Muscle of back (tissue), 3 donors: ENCODE measurements at regions not wholly inside any gene's neighbourhood (a gene's known extent, or its start where the extent isn't known, plus 50 kb on each side); places are given as distances from the start of the nearest gene placed in this dataset.
A peak's percentile ranks its signal among the peaks of the same experiment; 100 is the strongest.
"Not testable (repeated sequence)": the region's sequence is repeated elsewhere in the genome, so short reads cannot be mapped to it uniquely, and the experiment has no call there.

Experiments used
- DNase-seq, 3 donors: peaks; one replicate each; pipeline versions ENCODE4 v3.0.0 to v3.0.0-alpha.2; 2013

- no peak for DNase-seq
These were observed 312.6 kb upstream of the COBL start for GRCh38 chr7:51629206-51629605.

DNA sequence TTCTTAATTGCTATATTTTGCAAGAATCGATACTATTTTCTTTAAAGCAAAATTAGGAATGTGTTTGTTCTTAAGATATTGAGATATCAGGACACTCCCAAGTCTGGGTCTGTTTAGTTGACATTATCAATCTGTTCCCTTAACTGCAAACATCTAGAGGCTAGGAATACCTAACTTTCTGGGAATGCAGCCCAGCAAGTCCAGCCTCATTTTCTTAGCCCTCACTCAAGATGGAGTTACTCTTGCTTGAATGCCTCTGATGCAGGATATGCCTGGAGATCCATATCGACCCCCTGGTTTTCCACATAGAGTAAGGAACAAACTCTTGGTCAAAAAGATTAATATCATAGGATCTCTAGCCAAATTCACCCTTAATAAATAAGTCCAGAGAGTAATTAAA lies 305.3 kb upstream of the COBL start:
- DNase-seq = no peak

DNA sequence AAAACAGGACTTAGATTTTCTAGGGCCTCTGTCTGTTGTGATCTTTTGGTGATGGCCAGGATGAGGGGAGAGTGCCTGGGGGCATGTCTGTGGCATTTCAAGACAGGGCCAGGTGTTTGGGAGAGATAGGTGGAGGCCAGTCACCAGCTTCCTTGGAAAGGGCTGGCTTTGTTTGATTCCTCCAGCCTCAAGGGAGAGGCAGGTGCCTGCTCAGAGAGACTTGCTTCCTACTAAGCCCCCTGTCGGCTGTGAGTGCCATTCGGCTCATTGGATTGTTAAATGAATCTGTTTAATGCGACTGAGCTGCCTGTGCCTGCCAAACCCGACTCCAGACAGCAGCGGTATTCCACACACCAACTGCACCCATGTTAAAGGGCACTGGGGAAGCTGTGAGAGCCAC lies 304.1 kb upstream of the COBL start:
- DNase-seq = no peak

DNA sequence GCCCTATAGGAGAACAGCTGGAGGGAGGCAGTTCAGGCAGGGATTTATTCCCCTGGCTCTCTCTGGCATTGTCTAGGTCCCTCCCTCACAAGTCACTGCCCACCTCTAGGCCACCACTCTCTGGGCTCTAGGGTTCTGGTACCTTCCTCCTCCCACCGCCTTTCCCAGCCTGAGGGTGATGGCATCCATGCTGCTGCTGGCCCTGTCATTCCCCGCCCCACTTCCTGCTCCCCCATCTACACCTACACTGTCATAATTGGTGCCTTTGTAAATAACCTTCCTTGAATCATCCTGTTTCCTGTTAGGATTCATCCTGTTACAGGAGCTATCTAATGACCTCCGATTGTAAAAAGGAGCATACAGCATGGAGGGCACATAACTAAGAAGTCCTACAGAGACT lies 303.3 kb upstream of the COBL start:
- DNase-seq = no peak

GRCh38 chr7:51617686-51618085 lies 301.1 kb upstream of the COBL start:
- no peak for DNase-seq

DNA sequence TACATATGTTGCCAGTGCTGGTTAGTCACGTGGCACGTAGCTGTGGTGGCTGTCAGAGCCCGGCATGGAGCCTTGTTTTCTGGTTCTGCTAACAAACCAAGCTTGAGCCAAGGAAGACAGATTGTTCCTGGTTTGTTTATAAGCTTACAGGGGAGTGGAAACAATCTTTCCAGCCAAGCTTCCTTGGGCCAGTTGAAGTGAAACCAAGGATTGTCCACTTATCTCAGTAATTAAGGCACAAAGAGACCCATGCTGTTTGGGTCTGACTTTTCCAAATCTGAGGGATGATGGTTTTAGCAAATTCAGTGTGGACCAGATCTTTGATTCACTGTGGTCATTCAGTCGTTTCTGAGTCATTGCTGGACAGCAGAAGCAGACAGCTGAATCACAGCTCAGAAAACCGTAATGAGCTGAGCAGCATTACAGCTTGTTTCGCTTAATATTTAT lies 297.3 kb upstream of the COBL start:
- peak in 1 of 3 donors; percentile 20 for DNase-seq

- DNase-seq = peak in 1 of 3 donors; percentile 8
These were observed 295.3 kb upstream of the COBL start for GRCh38 chr7:51611937-51612336.

GRCh38 chr7:51607447-51607846 lies 290.8 kb upstream of the COBL start:
- DNase-seq = no peak

- no peak for DNase-seq
These were observed 290.1 kb upstream of the COBL start for GRCh38 chr7:51606601-51607154.

DNA sequence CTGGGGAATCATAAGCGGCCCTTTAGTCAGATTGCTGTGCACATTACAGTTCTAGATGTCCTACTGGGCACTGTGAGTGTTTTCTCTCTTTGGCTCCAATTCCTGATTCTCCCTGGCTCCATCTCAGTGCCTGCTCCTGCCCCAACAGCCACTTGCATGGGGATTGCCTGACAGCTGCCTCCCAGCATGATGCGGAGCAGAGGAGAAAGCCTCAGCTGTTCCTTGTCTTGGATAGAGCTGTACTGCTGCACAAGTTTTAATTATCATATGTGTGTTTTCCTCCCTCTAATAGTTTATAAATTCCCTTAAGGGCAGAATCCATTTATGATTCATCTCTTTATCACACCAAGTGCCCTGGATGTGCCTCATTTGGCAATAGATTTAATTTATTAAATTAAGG lies 285.8 kb upstream of the COBL start:
- DNase-seq = no peak

GRCh38 chr7:51601461-51601860 lies 284.9 kb upstream of the COBL start:
- DNase-seq = no peak

- not testable (repeated sequence) for DNase-seq
These were observed 283.3 kb upstream of the COBL start for GRCh38 chr7:51599935-51600334.

- DNase-seq = no peak
These were observed 277.0 kb upstream of the COBL start for GRCh38 chr7:51593628-51594027.

GRCh38 chr7:51592842-51593599 lies 276.4 kb upstream of the COBL start:
- DNase-seq = no peak

DNA sequence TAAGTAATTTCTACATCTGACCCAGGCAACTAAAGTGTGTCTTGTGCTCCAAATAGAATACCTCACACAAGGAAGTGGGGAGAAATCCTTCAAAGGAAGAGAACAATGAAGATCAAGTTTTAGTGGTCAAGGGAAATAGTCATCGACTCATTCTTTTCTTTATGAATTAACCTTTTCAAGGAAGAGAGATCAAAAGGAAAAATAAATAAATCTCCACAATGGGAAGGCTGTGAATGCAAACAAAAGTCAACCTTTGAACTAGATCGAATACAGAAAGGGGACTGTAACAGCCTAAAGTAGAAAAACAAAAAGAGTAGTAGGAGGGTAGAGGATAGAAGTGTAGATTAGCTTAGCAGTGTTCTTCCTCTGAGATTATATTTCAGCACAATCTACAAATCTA lies 274.6 kb upstream of the COBL start:
- DNase-seq = no peak

GRCh38 chr7:51590746-51591145 lies 274.1 kb upstream of the COBL start:
- DNase-seq = no peak

DNA sequence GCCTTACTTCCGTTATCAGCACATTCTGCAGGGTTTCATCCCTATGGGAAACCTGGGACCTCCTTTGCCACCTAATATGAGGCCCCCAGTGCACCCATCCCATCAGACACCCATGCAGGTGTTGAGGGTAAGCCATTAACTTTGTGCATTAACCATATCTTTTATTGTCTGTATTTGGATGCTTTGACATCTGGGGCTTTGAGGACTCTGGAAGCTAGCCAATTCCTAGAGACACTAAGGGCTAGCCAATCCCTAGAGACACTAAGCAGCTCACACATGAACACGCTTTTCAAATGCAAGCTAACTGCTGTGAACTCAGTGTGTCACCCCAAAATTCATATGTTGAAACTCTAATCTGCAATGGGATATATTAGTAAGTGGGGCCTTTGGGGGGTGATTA lies 272.5 kb upstream of the COBL start:
- no peak for DNase-seq

DNA sequence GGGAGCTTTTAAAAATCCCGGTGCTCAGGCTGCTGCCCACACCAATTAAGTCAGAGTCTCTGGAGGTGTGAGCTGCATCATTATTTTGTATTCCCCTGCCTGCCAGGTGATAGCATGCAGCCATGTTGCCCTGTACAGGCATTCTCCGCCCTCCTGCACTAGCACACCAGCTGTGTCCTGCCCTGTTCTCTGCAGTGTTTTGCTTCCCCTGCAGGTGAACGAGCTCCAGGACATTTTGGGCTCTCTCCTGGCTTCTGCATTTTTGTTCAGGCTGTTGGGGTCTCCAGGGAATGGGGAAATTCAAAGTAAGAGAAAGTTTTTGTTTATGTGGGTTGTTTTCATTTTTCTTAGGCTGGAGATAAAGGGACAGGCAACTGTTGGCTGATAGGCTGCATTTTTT lies 271.0 kb upstream of the COBL start:
- DNase-seq = no peak

DNA sequence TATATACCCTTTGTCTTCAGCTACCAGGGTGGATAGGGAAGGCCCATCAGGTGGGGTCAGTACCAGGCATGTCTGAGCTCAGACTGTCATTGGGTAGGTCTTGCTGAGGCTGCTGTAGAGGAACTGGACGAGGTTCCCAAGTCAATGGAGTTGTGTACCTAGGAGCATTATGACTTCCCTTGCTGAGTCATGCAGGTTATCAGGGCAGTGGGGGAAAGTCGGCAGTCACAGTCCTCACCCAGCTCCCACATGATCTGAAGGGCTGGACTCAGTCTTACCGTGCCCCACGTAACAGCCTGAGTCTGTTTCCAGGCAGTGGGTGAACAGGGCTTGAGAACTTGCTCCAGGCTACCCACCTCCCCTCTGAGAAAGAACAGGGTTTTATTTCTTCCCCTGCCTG lies 260.8 kb upstream of the COBL start:
- no peak for DNase-seq

DNA sequence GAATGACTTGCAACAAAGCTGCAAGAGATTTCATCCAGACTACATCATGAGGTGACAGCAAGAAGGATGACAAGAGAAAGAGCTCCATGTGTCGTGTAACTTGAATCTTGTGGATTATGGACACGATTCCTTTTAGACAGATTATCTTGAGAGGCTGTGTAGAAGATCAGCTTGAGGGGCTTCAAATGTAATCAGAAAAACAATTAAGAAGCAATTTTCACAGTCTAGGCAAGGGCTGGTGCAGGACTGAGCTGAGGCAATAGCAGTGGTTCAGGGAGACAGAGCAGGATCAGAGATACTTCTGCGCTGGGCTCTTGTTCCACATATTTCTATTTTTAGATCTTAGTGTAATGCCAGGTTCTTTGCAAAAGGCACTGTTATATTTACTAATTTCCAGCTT lies 253.0 kb upstream of the COBL start:
- no peak for DNase-seq

GRCh38 chr7:51569176-51569575 lies 252.6 kb upstream of the COBL start:
- no peak for DNase-seq

GRCh38 chr7:51551070-51551469 lies 234.5 kb upstream of the COBL start:
- no peak for DNase-seq

DNA sequence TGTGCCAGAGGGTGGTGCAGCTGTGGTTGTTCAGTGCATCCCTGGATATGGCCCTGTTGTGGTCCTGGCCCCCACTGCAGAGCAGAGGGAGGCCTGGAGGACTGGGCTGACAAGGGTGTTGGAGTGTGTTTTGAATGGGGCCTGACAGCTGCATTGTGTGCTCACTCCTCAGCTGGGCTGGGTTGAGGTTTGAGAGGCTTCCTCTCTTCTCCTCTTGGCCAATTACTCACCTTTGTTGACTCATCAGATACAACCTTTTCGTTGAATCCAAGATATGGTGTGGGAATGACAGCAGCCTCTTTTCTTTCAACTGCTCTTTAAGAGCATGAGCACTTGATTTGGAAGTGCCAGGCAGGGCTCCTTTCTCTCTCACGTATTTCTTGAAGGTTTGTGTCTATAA lies 228.5 kb upstream of the COBL start:
- no peak for DNase-seq
